Activated CD4-positive, alpha-beta T cell treated with anti-CD3 and anti-CD28 coated beads, Interleukin-2, Interleukin-6, amounts not matched to agents 100 ng/mL and 50 ng/mL, durations not matched to agents 16 hours and 8 hours (primary cell): ENCODE measurements at regions not wholly inside any gene's neighbourhood (a gene's known extent, or its start where the extent isn't known, plus 50 kb on each side); places are given as distances from the start of the nearest gene placed in this dataset.
A peak's percentile ranks its signal among the peaks of the same experiment; 100 is the strongest.

ENCODE experiments used
- DNase-seq: peaks from one replicate; pipeline ENCODE4 v3.0.0-alpha.2; 2020

DNA sequence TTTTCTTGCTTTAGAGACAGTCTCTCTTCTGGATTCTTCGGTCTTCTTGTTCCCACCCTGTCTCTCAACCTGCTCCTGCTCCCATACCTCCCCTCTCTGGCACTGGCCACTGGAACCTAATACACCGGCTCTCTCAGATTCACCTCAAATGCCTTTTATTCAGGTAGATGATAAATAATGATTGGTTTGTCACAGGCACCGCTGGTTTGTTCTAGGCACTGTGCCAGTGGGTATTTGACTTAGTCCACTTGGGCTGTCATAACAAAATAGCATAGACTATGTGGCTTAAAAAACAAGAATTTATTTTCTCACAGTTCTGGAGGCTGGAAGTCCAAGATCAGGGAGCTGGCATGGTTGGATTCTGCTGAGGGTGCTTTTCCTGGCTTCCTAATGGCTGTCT is 278.2 kb upstream of the STT3B start:
- no peak for DNase-seq

DNA sequence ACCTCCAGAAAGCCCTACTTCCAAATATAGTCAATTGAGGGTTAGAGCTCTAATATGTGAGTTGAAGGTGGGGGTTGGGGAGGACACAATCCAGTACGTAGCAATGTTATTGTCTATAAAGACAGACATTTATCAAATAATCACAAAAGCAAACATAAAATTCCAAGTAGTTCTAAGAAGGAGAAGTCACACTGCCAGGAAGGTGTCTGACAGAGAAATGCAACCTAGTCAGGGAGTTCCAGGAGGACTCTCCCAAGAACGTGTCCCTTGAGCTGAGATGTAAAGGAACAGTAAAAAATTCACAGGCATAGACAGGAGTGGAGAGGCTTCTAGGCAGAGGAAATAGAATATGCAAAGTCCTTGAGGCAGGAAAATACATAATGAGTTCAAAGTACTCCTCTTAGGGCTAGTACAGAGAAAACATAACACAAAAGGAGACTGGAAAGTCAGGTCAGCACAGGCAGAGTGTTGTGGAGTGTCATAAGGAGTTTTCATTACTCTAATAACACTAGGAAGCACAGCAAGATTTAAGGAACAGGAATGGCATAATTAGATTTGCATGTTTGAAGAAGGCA is 277.6 kb upstream of the STT3B start:
- DNase-seq = no peak

DNA sequence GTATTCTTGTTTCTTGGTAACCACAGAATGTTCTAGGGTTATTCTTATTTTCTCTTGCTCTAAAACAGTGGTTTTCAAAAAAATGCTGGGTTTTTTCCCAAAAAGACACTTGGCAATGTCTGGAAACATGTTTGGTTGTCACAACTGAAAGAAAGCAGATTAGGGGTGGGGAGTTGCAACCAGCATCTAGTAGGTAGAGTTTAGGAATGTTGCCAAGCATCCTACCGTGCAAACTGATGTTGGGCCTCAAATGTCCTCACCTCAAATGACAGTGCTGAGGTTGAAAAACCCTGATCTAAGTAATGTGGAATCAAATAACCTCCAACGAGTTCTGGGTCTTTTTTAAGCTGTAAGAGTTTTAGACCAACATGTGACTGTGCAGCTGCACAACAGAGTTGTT is 270.5 kb upstream of the STT3B start:
- DNase-seq = no peak

DNA sequence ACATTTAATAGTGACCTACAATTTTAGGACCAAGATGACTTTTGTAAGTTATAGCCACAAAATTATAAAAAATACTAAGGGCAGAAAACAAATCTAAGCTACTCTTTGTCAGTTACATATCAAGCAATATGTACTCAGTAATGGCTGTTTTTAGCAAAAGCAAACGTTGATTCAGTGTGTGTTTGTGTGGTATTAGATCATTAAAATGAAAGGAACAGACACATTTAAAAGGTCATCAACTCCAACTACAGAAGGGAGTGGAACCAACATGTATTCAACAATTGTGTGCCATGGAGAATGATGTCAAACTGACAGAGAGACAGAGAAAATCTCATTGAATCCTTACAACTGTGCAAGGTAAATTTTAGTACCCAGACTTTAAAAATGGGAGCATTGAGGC is 268.8 kb upstream of the STT3B start:
- DNase-seq = no peak

DNA sequence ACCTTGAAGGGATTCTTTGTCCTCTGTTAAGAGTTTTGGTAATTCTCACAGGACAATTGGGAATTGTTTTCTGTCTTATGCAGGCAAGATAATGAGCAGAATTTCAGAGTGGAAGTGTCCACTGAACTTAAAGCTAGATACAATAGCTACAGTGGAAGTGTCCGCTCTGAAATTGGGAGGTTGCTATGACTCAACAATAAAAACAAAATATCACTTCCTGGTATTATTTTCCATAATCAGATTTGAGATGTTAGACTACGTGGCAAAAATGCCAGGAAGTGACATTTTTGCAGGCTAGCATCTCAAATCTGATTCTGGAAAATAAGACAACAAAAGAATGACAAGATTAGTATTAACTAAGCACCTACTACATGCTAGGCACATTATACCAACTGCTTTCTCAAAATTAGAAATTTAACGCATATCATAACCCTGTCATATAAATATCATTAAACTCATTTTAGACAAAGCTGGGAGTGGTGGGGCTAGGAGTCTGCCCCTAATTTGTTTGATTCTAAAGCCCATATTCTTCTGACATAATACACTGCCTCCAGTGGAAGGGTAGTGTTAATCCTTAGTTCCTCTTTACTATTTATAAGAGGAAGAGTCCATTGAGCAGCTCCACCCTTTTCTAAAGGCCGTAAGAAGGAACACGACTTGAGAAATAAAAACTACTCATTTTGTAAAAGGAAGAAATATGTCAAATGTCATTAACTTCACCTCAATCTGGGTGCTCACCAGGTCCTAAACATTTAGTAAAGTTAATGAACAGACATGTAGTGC is 266.9 kb upstream of the STT3B start:
- DNase-seq = no peak

DNA sequence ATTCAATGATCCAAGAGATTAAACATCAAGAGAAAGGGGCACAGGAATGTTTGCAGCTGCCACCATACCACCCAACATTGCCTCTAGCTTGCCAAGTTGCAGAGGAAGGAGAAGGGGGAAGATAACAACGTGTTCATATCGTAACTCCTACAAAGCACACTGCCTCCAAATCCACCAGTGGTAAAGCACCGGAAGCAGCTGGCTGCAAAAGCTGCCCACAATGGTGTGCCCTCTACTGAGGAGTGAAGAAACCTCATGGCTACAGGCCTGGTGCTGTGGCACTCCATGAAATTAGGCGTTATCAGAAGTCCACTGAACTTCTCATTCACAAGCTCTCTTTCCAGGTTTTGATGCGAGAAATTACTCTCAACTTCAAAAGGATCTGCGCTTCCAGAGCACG is 263.9 kb upstream of the STT3B start:
- no peak for DNase-seq

DNA sequence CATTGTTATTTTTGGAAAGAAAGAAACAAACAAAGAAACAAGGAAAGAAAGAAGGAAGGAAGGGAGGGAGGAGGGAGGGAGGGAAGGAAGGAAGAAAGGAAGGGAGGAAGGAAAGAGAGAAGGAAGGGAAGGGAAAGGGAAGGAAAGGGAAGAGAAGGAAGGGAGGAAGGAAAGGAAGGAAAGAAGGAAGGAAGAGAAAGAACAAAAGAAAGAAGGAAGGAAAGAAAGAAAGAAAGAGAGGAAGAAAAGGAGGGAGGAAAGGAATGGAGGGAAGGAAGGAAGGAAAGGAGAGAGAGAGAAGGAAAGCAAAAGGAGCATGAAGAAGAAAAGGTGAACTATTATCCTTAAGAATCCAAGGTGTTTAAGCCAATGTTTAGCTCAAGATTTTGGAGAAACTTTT is 262.7 kb upstream of the STT3B start:
- no peak for DNase-seq

DNA sequence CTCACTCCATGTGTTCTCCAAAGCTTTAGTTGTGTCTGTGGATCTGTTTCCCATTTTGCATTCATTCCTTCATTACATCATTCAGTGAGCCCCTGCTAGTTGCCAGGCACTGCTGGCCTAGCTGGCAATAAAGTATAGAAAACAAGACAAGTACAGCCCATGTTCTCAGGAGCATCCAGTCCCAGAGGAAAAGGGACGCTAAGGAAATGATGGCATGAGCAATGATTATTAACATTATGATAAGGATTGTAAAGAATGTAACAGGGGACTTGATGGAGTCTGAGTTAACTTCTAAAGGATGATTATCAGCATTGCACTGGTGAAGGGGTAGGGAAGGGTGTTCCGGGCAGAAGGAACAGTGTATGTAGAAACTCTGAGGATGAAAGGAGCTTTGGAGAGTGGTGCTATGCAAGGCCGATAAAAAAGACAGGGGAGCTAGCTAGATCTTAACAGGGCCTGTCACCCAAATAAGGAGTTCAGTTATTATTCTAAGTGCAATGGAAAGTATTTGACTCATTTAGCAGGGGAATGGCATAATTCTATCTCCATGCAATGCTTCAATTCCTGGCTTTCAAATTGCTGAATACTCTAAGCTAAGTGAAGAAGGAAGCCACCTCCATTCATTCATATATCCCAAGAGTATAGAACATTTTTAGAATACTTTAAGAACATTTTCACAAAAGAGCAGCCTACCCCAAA is 258.2 kb upstream of the STT3B start:
- DNase-seq = no peak

DNA sequence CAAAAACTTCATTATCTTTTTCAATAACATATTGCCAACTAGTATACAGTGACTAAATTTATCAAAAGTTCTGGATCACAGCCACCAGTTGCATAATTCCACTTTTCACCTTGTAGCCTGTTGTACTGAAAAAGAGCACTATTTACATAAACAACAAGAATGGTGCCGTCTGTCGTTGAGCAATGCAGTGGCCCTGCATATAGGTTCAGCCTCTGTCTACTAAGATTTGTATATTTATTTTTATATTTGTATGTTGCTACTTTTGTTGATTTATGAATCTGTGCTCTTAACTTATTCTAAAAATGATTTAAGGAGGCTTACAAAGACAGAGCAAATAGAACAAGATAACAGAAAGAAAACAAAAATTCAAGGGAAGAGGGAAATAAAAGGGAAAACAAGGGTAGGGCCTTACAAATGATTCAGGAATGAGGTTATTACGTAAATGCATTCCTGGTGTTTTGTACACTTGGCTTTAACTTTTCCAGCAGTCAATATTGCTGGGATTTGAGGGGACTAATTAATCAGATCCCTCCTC is 257.6 kb upstream of the STT3B start:
- no peak for DNase-seq

DNA sequence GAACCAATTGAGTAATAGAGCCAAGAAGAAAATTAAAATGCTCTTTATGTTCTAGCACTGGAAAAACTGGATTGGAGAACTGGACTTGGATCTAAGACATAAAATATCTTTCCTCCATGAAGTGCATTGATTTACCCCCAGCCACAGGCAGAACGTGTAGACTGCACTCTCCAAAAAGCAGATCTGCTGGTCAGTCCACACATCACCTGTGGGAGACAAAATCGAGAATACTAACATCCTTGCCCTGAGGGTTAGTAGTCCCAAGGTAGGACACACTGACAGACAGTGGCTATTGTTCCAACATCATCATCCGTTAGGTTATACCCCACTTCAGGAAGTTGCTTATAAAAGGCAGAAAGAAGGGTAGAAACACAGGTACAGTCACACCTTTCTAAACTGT is 257.1 kb upstream of the STT3B start:
- DNase-seq = no peak

DNA sequence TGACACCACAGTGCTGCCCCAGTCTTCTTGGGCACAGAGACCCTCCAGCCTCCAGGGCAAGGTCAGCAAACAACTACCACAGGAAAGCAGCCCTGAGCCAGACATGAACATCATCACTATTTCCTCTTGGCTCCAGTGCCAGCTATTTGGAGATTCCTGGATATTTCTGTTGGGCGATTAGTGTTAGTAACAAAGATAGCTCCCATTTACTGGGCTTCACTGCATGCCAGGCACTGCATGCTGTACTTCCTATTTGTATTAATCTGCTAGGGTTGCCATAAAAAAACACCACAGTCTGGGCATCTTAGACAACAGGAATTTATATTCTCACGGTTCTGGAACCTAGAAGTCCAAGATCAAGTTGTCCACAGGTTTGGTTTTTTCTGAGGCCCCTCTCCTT is 255.1 kb upstream of the STT3B start:
- DNase-seq = no peak

DNA sequence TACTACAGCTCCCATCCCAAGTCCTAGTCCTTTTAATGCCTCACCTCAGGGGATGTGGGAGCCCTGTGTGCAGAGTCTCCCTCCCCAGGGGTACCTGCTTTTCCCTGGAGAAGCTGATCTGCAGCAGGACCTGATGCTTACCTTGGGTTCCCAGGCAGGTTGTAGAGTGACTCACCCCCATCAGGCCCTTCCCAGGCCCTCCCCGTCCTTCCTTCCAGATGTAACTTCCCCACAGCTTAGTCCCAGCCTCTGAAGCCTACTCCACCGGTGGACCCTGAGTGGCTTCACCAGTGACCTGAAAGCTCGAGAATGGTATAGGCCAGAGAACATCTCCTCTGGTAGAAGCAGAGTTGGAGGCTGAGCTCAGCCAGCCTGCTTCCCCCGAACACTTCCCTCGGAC is 254.2 kb upstream of the STT3B start:
- DNase-seq = no peak

DNA sequence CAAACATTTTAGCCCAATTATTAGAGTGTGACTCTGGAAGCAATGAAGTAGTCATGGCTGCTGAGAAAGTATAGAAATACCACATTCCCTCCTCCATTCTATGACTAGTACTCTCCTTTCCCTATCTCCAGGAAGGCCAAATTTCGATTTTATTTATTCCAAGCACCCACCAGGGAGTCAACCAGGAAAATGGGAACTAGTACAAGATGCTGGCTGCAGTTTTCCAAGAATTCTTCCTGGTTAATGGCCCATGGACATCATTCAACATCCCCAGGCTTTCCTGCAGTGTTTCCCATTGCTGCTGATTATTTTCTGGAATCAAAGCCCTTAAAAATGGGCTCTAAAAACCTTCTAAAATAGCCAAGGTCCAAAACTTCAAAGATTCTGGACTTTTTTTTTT is 247.9 kb upstream of the STT3B start:
- no peak for DNase-seq

DNA sequence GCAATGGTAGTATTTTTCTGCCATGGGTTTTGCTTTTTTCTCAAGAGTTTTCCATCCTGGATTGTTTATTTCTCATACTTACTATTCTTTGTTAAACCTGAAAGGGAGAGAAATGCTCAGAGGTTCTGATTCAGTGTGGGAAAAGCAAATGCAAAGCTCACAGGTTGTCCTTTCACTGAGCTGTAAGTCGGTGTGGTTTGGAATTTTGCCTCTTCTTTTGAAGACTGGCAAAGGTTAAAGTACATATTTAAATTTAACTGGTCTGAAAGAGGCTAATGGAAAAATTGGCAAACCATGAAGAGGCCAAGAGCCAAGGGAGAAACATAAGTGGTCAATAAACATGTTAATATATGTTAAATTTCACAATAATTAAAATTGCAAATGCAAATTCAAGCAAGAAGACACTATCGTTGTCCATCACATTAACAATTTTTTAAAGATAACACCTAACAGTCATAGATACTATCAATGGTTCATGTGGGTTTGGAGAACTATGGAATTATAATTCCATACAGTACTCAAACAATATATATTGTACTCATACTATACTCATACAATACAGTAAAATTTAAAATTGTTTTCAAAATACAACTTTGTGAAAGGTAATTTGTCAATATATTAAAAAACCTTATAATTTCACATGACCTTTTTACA is 246.8 kb upstream of the STT3B start:
- no peak for DNase-seq

DNA sequence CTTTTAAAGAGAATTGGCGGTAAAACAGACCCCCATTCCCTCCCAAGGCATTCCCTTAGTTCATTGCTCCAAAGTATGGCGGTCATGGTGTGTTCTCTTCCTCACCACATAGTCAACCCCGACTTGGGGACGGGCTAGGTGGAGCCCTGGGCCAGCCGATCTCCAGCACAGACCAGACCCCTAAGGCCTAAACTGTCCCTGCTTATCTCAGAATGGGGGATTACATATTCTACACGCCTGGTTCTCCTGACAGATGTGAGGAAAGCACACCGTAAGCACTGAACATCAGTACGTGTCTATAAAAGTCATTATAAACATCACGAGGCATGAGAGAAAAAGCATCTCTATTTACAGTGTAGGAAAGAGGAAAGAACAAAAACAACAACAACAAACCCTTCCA is 244.5 kb upstream of the STT3B start:
- DNase-seq = no peak

DNA sequence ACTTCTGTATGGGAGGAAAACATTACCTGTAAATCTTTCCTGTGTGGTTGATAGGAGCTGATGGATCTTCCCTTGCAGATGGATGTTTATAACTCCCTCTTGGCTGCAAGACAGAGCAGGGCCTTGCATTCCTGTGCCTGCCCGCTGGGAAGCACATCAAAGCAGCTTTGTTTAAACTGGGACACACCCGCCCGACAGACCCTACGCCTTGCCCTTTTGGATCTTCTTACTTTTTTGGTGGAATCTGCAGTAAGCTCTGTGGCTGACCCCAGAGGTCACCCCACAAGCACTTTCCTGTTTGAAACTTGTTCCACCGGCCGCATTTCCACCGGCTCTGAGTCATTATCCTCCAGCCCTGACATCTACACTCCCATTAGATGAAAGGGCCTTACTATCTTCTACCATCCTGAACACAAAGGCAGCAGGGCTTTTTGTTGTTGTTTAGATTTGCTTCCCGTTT is 244.1 kb upstream of the STT3B start:
- peak; percentile 71 for DNase-seq

DNA sequence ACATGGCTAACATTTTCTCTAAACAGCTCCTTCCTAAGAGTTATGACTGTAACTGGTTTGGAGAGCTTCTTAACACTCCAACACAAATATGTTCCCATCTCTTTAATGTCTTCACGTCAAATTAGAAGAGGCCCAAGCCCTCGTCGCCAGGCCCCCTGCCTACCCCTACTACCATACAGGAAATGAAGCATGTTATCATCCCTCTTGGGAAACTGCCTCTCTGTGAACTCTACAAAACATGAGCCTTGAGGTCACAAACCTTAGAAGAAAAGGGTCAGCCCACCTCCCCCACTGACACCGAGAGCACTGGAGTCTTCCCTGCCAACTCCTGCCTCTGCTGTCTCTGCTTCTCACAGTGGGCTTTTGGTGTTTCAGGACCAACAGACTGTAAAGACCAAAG is 243.1 kb upstream of the STT3B start:
- no peak for DNase-seq

DNA sequence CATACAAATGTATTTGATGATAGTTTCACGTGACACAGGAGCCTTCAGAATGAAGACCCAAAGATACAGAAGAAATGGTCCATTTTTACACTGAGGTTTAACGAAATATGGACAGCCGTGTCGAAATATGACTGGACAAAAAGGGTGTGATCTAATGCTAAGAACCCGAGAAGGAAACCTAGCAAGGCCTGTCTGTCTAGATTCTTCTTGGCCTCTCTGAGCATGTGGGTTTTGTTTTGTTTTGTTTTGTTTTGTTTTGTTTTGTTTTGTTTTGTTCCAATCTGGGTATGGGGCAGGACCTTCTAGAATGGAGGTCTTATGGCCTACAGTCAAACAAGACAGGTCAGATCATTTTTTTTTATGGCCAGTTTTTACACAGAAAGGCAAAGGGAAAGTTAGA is 242.7 kb upstream of the STT3B start:
- no peak for DNase-seq

DNA sequence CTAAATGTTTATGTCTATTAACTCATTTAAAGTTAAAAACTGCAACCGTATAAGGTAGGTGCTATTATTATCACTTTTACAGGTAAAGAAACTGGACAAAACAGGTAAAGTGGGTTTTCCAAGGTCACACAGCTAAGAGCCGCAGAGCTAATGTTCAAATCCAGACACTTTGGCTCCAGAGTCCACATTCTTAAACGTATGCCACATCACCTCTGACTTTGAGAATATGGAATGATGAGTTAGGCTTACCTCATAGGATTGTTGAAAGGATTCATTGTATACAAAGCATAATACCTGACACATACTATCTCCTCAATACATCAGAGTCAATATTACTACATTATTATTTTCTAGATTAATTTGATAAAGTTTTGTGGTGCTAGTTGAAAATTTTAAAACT is 240.9 kb upstream of the STT3B start:
- DNase-seq = no peak

DNA sequence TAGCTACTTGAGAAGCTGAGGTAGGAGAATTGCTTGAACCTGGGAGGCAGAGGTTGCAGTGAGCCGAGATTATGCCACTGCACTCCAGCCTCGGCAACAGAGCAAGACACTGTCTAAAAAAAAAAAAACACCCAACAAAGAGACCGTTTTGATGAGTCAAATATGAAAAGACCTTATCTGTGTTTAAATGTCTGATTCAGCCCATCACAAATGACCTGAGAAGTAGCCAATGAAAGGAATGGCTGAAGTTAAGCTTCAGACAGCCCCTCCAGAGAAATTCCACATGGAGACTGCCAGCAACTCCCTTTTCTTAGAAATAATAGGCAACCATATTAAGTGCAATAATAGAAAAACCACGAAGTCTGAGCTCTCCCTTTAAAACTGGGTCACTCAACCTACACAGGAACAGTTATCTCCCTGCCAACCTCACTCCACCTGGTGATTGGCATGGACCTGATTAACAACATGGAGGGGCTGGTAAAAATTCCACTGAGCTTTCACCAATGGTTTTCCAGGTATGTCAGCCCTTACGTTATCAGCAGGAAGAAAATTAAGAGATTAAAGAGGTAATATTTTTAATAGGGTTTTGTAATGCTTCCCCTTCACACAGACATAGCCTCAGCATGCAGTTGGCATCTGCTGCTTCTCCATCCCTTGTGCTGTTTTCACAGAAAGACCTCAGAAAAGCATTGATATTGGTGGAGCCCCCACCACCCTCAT is 238.1 kb upstream of the STT3B start:
- no peak for DNase-seq

DNA sequence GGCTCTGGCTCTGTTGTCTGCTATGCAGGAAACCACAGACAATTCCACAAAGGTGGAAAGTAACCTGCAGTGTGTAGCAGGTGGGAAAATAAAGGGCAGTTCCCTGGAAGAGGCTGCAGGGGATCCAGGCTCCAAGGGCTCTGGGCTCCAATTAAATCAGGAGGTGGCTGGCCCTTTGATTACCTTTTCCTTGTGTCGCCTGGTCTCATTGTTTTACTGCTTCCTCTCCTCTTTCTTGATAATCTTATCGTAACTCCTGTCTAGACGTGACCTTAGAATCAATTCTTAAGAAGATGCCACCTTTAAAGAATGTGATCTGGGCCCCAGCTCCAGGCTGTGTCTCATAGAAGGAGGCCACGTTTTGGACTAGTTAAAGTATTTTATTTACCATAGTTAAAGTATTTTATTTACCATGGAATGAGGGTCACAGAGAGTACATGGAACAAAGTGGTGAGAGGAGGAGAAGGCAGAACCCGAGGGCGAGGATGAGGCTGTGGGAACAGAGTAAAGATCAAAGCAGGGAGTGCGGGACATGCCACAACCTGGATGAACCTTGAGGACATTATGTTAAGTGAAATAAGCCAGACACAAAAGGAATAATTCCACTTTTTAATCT is 237.5 kb upstream of the STT3B start:
- no peak for DNase-seq

DNA sequence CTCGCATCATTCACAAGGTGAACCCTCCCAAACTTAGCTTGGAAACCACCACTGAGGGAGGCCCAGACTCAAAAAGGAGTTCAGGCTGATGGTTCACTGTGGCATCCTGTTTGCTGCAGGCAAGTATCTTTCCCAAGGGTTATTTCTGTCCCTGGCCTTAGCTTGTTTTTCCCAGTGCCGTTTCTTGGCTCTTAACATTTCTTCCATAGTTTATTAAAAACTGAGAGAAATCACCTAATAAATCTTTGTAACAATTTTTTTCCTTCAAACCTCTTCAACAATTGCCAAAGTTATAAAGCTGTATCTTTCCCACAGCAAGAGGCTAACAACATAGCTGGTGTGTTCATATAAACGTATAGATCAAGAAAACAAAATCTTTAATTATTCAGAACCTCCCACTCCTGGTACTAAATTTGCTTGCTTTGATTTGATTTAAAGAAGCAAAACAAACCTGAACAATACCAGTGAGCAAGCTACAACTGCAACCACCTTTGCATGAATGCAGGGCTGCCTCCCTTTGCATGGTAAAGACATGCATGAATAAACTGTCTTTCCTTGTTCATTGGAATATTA is 234.9 kb upstream of the STT3B start:
- DNase-seq = no peak
